GM12892 (cell line): ENCODE measurements at regions not wholly inside any gene's neighbourhood (a gene's known extent, or its start where the extent isn't known, plus 50 kb on each side); places are given as distances from the start of the nearest gene placed in this dataset.

Source experiments
- DNase-seq: peaks from one replicate; pipeline ENCODE4 v3.0.0; 2011; ENCODE audit not compliant: insufficient read length
- FAIRE-seq: peaks from 2 replicates; lab custom pipeline; 2011; peaks lifted over from hg19 to GRCh38; lab: Jason Lieb, UNC
- POLR2A ChIP-seq: IDR thresholded peaks from 2 replicates; pipeline ENCODE4 v1.6.1; 2011; ENCODE audit warnings: low read depth, low read length, control low read depth
- POLR2AphosphoS5 ChIP-seq: IDR thresholded peaks from 2 replicates; pipeline ENCODE4 v1.6.1; 2011; ENCODE audit warnings: low read depth, low read length, control low read depth
- TAF1 ChIP-seq: IDR thresholded peaks from 2 replicates; pipeline ENCODE4 v1.6.1; 2011; ENCODE audit warnings: low read depth, mild to moderate bottlenecking, control low read depth, low read length, borderline replicate concordance

GRCh38 chr12:106003297-106003696 lies 135.5 kb downstream of the NUAK1 start:
- DNase-seq (no peak), FAIRE-seq (no peak)
- no peak for TF ChIP-seq POLR2AphosphoS5
- TF ChIP-seq POLR2A = no peak

- no peak for FAIRE-seq
- DNase-seq = no peak
- TF ChIP-seq TAF1 (no peak), POLR2AphosphoS5 (no peak), POLR2A (no peak)
Observed at GRCh38 chr12:106004289-106004688, 134.5 kb downstream of the NUAK1 start.

GRCh38 chr12:106006382-106006781 lies 132.4 kb downstream of the NUAK1 start:
- DNase-seq (no peak), FAIRE-seq (no peak)
- no peak for TF ChIP-seq TAF1
- TF ChIP-seq POLR2AphosphoS5 = no peak

- DNase-seq = no peak
- no peak for TF ChIP-seq POLR2A
- FAIRE-seq = no peak
Observed at GRCh38 chr12:106006940-106007339, 131.8 kb downstream of the NUAK1 start.

- TF ChIP-seq POLR2A (no peak), TAF1 (no peak), POLR2AphosphoS5 (no peak)
- DNase-seq = no peak
- no peak for FAIRE-seq
Observed at GRCh38 chr12:106010741-106011140, 128.0 kb downstream of the NUAK1 start.
